ENCODE measurements at regions not wholly inside any gene's neighbourhood (a gene's known extent, or its start where the extent isn't known, plus 50 kb on each side); places are given as distances from the start of the nearest gene placed in this dataset.
"Not testable (repeated sequence)": the region's sequence is repeated elsewhere in the genome, so short reads cannot be mapped to it uniquely, and the experiment has no call there.

- DNase-seq: not testable (repeated sequence)
These were observed 676.4 kb upstream of the ZNF337 start for GRCh38 chr20:26373066-26373465.

- DNase-seq: no peak
These were observed 657.9 kb upstream of the ZNF337 start for GRCh38 chr20:26354511-26354910.

GRCh38 chr20:26347396-26347795 is 650.7 kb upstream of the ZNF337 start:
- DNase-seq: no peak

- not testable (repeated sequence) for DNase-seq
These were observed 643.9 kb upstream of the ZNF337 start for GRCh38 chr20:26340460-26341065.

GRCh38 chr20:26324177-26324576 is 627.5 kb upstream of the ZNF337 start:
- DNase-seq: no peak

- no peak for DNase-seq
These were observed 618.4 kb upstream of the ZNF337 start for GRCh38 chr20:26315054-26315453.

- DNase-seq: not testable (repeated sequence)
These were observed 613.1 kb upstream of the ZNF337 start for GRCh38 chr20:26309720-26310119.

- DNase-seq: no peak
These were observed 612.3 kb upstream of the ZNF337 start for GRCh38 chr20:26308961-26309360.

- DNase-seq: no peak
These were observed 598.4 kb upstream of the ZNF337 start for GRCh38 chr20:26295006-26295405.

- not testable (repeated sequence) for DNase-seq
These were observed 591.9 kb upstream of the ZNF337 start for GRCh38 chr20:26288379-26289061.

- no peak for DNase-seq
These were observed 582.6 kb upstream of the ZNF337 start for GRCh38 chr20:26279238-26279637.

GRCh38 chr20:26277339-26277738 is 580.7 kb upstream of the ZNF337 start:
- no peak for DNase-seq

- peak; percentile 26 for DNase-seq
These were observed 580.0 kb upstream of the ZNF337 start for GRCh38 chr20:26276554-26277210.

GRCh38 chr20:26268762-26269161 is 572.1 kb upstream of the ZNF337 start:
- DNase-seq: not testable (repeated sequence)

GRCh38 chr20:26260925-26261324 is 564.3 kb upstream of the ZNF337 start:
- DNase-seq: not testable (repeated sequence)

GRCh38 chr20:26252311-26252975 is 555.8 kb upstream of the ZNF337 start:
- not testable (repeated sequence) for DNase-seq

- DNase-seq: not testable (repeated sequence)
These were observed 554.7 kb upstream of the ZNF337 start for GRCh38 chr20:26251376-26251775.

- not testable (repeated sequence) for DNase-seq
These were observed 553.8 kb upstream of the ZNF337 start for GRCh38 chr20:26250249-26251114.

- DNase-seq: no peak
These were observed 547.1 kb upstream of the ZNF337 start for GRCh38 chr20:26243731-26244130.

GRCh38 chr20:26220609-26221008 is 524.0 kb upstream of the ZNF337 start:
- not testable (repeated sequence) for DNase-seq

- DNase-seq: not testable (repeated sequence)
These were observed 522.9 kb upstream of the ZNF337 start for GRCh38 chr20:26219546-26219945.

- no peak for DNase-seq
These were observed 521.6 kb upstream of the ZNF337 start for GRCh38 chr20:26218301-26218700.

GRCh38 chr20:26216025-26216424 is 519.4 kb upstream of the ZNF337 start:
- no peak for DNase-seq

All from NCI-H1092 treated with DMSO at 0.1 percent for 48 hours (cell line).